GM18499 (cell line): ENCODE measurements at regions not wholly inside any gene's neighbourhood (a gene's known extent, or its start where the extent isn't known, plus 50 kb on each side); places are given as distances from the start of the nearest gene placed in this dataset.
"Not testable (repeated sequence)": the region's sequence is repeated elsewhere in the genome, so short reads cannot be mapped to it uniquely, and the experiment has no call there.

Source experiments
- ATAC-seq: cut with Tn5 transposase; IDR thresholded peaks from one replicate; pipeline ENCODE4 v1.9.1; 2021; ENCODE audit warnings: moderate number of reproducible peaks; ENCODE audit not compliant: insufficient read depth, unreplicated experiment

GRCh38 chr9:115680231-115680630, 473.4 kb upstream of the PAPPA start:
- no peak for ATAC-seq

DNA sequence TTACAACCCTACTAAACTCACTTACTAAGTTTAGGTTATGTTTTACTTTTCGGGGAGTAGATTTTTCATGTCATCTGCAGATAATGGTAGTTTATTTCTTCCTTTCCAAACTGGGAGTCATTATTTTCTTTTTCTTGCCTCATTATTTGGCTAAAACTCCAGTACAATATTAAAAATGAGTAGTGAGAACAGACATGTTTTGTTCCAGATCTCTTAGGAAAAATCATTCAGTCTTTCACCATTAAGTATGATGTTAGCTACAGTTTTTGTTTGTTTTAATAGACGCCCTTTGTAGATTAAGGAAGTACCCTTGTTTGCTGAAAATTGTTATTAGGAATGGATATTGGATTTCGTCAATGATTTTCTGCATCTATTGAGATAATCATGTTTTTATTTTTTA, 472.0 kb upstream of the PAPPA start:
- no peak for ATAC-seq

DNA sequence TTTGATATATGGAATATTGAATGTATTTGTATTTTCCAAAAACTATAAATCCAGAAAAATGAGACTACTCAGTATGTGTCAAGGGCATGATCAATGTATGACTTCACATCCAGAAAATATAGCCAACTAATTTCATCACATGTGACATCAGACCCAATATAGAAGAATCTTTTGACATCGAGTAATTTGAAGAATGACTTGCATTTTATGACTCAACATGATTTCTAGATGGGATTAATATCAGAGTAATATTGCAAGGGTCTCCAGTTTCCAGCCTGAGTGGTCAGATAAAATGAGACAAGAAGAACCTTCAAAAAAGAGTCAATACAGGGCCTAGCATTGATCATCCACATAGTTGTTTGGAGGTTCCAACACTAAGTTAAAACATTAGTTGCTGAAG, 467.5 kb upstream of the PAPPA start:
- no peak for ATAC-seq

DNA sequence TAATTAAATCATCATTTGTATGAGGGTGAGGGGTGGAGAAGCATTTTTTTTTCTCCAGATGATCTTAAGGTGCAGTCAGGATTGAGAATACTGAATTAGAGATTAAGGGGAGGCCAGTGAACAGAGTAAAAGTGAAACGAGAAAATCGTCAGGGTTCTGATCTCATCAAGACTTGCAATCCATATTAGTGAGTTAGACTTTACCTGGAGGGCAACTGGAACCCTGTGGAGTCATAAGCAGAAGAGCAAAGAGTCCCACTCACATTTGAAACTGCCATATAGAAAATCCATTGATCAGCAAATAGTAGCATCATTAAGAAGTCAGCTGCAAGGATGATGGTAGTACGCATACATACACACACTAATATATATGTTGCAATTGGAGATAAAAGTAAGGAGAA, 466.2 kb upstream of the PAPPA start:
- ATAC-seq = no peak

DNA sequence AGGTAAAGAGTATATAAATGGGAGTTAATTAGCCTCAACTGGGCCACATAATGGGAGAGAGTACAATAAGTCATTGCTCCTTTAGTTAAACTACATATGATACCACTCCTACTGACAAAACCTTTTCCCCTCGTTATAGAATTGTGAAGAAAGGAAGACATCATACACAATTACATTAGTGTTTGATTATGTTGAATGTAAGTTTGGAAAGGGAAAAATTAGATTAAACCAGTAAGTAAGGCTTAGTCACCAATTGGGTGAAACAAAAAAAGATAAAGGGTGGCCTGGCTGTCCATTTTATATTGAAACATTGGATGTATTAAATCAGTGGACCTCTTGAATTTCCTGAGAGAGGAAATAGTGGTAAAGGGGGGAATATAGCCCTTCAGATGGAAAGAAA, 464.3 kb upstream of the PAPPA start:
- no peak for ATAC-seq

GRCh38 chr9:115690786-115691496, 462.6 kb upstream of the PAPPA start:
- ATAC-seq = no peak

GRCh38 chr9:115691693-115692092, 461.9 kb upstream of the PAPPA start:
- ATAC-seq = no peak

GRCh38 chr9:115692868-115693267, 460.7 kb upstream of the PAPPA start:
- ATAC-seq = not testable (repeated sequence)

GRCh38 chr9:115694014-115694413, 459.6 kb upstream of the PAPPA start:
- no peak for ATAC-seq

- no peak for ATAC-seq
Measured at GRCh38 chr9:115694991-115695390, 458.6 kb upstream of the PAPPA start.

DNA sequence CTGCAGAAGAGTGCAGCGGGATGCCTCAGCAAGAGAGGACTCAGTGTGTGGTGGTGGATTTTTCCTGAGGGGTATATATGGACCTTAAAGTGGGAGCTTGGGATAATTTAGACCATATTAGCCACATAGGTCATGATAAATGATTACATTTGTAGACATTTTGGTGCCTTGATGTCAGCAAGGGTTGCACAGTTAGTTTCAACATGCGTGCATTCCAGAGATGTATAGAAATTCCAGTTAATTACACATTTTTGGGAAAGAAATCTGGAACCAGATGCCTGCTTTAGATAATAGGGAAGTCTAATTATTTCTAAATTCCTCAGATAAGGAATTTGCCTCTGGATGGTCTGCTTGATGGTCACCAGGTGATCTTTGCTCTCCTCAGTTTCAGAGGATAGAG, 440.6 kb upstream of the PAPPA start:
- no peak for ATAC-seq

DNA sequence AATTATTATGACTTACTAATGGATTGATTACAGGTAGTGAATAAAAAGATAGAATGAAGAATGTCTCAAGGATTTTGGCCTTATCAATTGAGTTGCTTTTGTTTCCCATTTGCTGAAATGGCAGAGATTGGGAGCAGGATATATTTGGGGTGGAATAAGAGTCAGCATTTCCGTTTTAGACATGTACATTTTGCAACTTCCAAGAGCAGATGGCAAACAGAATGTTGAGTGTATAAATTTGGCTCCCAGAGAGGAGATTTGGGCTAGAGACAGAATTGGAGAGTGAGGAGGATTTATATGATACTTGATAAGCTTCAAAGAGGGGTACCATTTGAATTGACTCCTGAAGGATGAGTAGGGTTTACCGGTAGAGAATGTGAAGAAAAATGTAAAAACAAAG, 437.9 kb upstream of the PAPPA start:
- no peak for ATAC-seq

DNA sequence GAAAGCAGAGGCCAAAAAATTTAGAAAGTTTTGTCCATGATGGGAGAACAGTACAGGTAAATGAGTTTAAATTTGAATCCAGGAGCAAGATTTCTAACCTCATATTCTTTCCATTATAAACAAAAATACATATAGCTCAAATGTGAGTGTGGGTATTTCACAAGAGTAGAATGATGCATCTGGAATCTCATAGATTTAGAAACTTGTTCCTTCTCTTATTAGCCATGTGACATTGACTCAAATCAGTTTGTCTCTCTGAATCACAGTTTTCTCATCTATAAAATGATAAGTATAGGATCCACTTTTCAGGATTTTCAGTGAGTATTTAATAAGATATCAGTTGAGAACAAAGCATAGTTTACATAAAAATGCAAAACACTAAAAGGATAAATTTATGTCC, 436.3 kb upstream of the PAPPA start:
- ATAC-seq = no peak

GRCh38 chr9:115717711-115718173, 435.8 kb upstream of the PAPPA start:
- ATAC-seq = no peak

GRCh38 chr9:115730396-115730795, 423.2 kb upstream of the PAPPA start:
- ATAC-seq = no peak

GRCh38 chr9:115730845-115731244, 422.7 kb upstream of the PAPPA start:
- ATAC-seq = no peak

- ATAC-seq = no peak
Measured at GRCh38 chr9:115733318-115734110, 420.1 kb upstream of the PAPPA start.

GRCh38 chr9:115739096-115739875, 414.3 kb upstream of the PAPPA start:
- ATAC-seq = no peak

- no peak for ATAC-seq
Measured at GRCh38 chr9:115740986-115741385, 412.6 kb upstream of the PAPPA start.

- ATAC-seq = no peak
Measured at GRCh38 chr9:115743709-115744605, 409.6 kb upstream of the PAPPA start.
